Heart left ventricle (tissue), 13 donors: ENCODE measurements at regions not wholly inside any gene's neighbourhood (a gene's known extent, or its start where the extent isn't known, plus 50 kb on each side); places are given as distances from the start of the nearest gene placed in this dataset.

ENCODE experiments used
- CTCF ChIP-seq, 12 donors: fragments of 200-600 bp; sonication (generic) in 4 of 12; IDR thresholded peaks; one replicate each; pipeline versions ENCODE4 v1.5.0 to v1.8.0; 2018 to 2022; ENCODE audit warnings: antibody characterized with exemption in 12 of 12, mild to moderate bottlenecking in 5 of 12
- POLR2A ChIP-seq, 2 donors: fragments of 450-650 bp; IDR thresholded peaks; one replicate each; pipeline ENCODE4 v1.6.1; 2017; ENCODE audit warnings: antibody characterized with exemption in 2 of 2, mild to moderate bottlenecking in 2 of 2, moderate library complexity in 2 of 2
- donor health status: ischemic (EF 13 %, LVEDD 7.1; RV severe dilation, severe dysfunction).
- donor health status: DM: no; HTN: yes; CAD: no.
- donor health status: DM: no; HTN: no; CAD: no.
- donor health status: ischemic (EF 25% LVEDD 6.9; RV normal size, moderate dysfunction).
- donor health status: ischemic (EF 25% LVEDD 5.7; RV mildly dilated, moderate dysfunction).
- donor health status: ischemic (EF 35%, LVEDD 5.7; RV mildly dilated, moderate dysfunction).
- donor health status: nonischemic (EF 11% LVEDD 7.7; RV severe dilation, severe dysfunction).
- donor health status: DM: yes; HTN: yes; CAD: no.
- donor health status: PGD.
- donor health status: ischemic (EF 29% LVEDD 5.4; RV normal size, mild dysfunction).
- donor health status: nonischemic (EF 23%, LVEDD 6.1; RV moderate dilation, normal function).

GRCh38 chr4:37101182-37101581 is 143.4 kb upstream of the NWD2 start:
- TF ChIP-seq CTCF (IDR thresholded peaks at IDR 0.05) (no peak), POLR2A (IDR thresholded peaks at IDR 0.05) (no peak)
